Peyer's patch (tissue), 4 donors: ENCODE measurements at regions not wholly inside any gene's neighbourhood (a gene's known extent, or its start where the extent isn't known, plus 50 kb on each side); places are given as distances from the start of the nearest gene placed in this dataset.
"Not testable (repeated sequence)": the region's sequence is repeated elsewhere in the genome, so short reads cannot be mapped to it uniquely, and the experiment has no call there.

Experiments used
- CTCF ChIP-seq, 6 experiments: fragments of 450-650 bp in 4 of 6; fragments of 200-600 bp in 2 of 6; sonication (generic) in 1 of 6; IDR thresholded peaks; one replicate each; pipeline ENCODE4 v1.5.1; 2017 to 2019; ENCODE audit warnings: antibody characterized with exemption in 6 of 6, mild to moderate bottlenecking in 3 of 6, moderate library complexity in 1 of 6
- POLR2A ChIP-seq, 2 donors: fragments of 450-650 bp; IDR thresholded peaks; one replicate each; pipeline ENCODE4 v1.5.1; 2017; ENCODE audit warnings: antibody characterized with exemption in 2 of 2, mild to moderate bottlenecking in 2 of 2, moderate library complexity in 2 of 2

DNA sequence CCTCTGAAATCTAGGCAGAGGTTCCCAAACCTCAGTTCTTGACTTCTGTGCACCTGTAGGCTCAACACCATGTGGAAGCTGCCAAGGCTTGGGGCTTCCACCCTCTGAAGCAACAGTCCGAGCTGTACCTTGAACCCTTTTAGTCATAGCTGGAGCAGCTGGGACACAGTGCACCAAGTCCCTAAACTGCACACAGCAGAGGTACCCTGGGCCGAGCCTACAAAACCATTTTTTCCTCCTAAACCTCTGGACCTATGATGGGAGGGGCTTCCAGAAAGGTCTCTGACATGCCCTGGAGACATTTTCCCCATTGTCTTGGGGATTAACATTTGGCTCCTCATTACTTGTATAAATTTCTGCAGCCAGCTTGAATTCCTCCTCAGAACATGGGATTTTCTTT, 168.8 kb downstream of the TLE3 start:
- not testable (repeated sequence) for TF ChIP-seq CTCF, POLR2A (IDR thresholded peaks at IDR 0.05)
